ENCODE measurements at regions not wholly inside any gene's neighbourhood (a gene's known extent, or its start where the extent isn't known, plus 50 kb on each side); places are given as distances from the start of the nearest gene placed in this dataset.

GRCh38 chr3:147333098-147333497 is 73.2 kb downstream of the ZIC4 start (continued):
- TF ChIP-seq, protein P1, sequence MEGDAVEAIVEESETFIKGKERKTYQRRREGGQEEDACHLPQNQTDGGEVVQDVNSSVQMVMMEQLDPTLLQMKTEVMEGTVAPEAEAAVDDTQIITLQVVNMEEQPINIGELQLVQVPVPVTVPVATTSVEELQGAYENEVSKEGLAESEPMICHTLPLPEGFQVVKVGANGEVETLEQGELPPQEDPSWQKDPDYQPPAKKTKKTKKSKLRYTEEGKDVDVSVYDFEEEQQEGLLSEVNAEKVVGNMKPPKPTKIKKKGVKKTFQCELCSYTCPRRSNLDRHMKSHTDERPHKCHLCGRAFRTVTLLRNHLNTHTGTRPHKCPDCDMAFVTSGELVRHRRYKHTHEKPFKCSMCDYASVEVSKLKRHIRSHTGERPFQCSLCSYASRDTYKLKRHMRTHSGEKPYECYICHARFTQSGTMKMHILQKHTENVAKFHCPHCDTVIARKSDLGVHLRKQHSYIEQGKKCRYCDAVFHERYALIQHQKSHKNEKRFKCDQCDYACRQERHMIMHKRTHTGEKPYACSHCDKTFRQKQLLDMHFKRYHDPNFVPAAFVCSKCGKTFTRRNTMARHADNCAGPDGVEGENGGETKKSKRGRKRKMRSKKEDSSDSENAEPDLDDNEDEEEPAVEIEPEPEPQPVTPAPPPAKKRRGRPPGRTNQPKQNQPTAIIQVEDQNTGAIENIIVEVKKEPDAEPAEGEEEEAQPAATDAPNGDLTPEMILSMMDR (IDR thresholded peaks at IDR 0.05), result no peak

GRCh38 chr3:147328711-147329110 is 77.6 kb downstream of the ZIC4 start:
- ChIA-PET CTCF (no interaction called here), POLR2A (no interaction called here)
- no peaks in the 10 kb centered on the region for H3K4me1 Mint-ChIP-seq
- TF ChIP-seq EMX1 (CRISPR knock-in tag; IDR thresholded peaks at IDR 0.05), result no peak
- no peak for TF ChIP-seq ZNF121 (CRISPR knock-in tag; IDR thresholded peaks at IDR 0.05)
- no peaks in the 10 kb centered on the region for H3K36me3 Mint-ChIP-seq
- H3K9me3 Mint-ChIP-seq, result peaks cover 7% of the 10 kb centered on the region; the same call in 1 of the 2 replicates
- H3K27me3 Mint-ChIP-seq (ENCODE audit: low read depth), result no peaks in the 10 kb centered on the region
- DNase-seq (ENCODE audit: low spot score) (no peak), ATAC-seq (no peak)
- H3K4me3 Mint-ChIP-seq, result no peak overlapping the region
- no peak overlapping the region for H3K27ac Mint-ChIP-seq

GRCh38 chr3:147324356-147324755 is 82.0 kb downstream of the ZIC4 start:
- Mint-ChIP-seq H3K4me3 (no peak overlapping the region), H3K27ac (no peak overlapping the region), H3K27me3 (ENCODE audit: low read depth) (no peaks in the 10 kb centered on the region), H3K4me1 (peaks cover 4% of the 10 kb centered on the region; the same call in 1 of the 2 replicates), H3K9me3 (peaks cover 11% of the 10 kb centered on the region; the same call in 1 of the 2 replicates), H3K36me3 (no peaks in the 10 kb centered on the region)
- ChIA-PET POLR2A (no interaction called here), CTCF (no interaction called here)
- DNase-seq (ENCODE audit: low spot score), result no peak
- ATAC-seq, result no peak
- TF ChIP-seq ARID4B (CRISPR knock-in tag; IDR thresholded peaks at IDR 0.05; ENCODE audit: borderline replicate concordance), result no peak
- no peak for TF ChIP-seq FOXK1 (CRISPR knock-in tag; IDR thresholded peaks at IDR 0.05)
- no peak for TF ChIP-seq ESRRA (CRISPR knock-in tag; IDR thresholded peaks at IDR 0.05; ENCODE audit: borderline replicate concordance)
- no peak for TF ChIP-seq GRHL2 (CRISPR knock-in tag; IDR thresholded peaks at IDR 0.05; ENCODE audit: insufficient replicate concordance, severe bottlenecking)
- TF ChIP-seq ZNF263 (CRISPR knock-in tag; IDR thresholded peaks at IDR 0.05; ENCODE audit: low read depth), result no peak
- TF ChIP-seq, protein P2, sequence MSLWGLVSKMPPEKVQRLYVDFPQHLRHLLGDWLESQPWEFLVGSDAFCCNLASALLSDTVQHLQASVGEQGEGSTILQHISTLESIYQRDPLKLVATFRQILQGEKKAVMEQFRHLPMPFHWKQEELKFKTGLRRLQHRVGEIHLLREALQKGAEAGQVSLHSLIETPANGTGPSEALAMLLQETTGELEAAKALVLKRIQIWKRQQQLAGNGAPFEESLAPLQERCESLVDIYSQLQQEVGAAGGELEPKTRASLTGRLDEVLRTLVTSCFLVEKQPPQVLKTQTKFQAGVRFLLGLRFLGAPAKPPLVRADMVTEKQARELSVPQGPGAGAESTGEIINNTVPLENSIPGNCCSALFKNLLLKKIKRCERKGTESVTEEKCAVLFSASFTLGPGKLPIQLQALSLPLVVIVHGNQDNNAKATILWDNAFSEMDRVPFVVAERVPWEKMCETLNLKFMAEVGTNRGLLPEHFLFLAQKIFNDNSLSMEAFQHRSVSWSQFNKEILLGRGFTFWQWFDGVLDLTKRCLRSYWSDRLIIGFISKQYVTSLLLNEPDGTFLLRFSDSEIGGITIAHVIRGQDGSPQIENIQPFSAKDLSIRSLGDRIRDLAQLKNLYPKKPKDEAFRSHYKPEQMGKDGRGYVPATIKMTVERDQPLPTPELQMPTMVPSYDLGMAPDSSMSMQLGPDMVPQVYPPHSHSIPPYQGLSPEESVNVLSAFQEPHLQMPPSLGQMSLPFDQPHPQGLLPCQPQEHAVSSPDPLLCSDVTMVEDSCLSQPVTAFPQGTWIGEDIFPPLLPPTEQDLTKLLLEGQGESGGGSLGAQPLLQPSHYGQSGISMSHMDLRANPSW (CRISPR knock-in tag; conservative IDR thresholded peaks at IDR 0.05; ENCODE audit: low read depth), result no peak
- TF ChIP-seq NR2C2 (CRISPR knock-in tag; IDR thresholded peaks at IDR 0.05), result no peak
- TF ChIP-seq CBFB (CRISPR knock-in tag; IDR thresholded peaks at IDR 0.05; ENCODE audit: low read depth), result no peak
- no peak for TF ChIP-seq ZNF396 (CRISPR knock-in tag; IDR thresholded peaks at IDR 0.05; ENCODE audit: borderline replicate concordance)
- TF ChIP-seq, protein P3, sequence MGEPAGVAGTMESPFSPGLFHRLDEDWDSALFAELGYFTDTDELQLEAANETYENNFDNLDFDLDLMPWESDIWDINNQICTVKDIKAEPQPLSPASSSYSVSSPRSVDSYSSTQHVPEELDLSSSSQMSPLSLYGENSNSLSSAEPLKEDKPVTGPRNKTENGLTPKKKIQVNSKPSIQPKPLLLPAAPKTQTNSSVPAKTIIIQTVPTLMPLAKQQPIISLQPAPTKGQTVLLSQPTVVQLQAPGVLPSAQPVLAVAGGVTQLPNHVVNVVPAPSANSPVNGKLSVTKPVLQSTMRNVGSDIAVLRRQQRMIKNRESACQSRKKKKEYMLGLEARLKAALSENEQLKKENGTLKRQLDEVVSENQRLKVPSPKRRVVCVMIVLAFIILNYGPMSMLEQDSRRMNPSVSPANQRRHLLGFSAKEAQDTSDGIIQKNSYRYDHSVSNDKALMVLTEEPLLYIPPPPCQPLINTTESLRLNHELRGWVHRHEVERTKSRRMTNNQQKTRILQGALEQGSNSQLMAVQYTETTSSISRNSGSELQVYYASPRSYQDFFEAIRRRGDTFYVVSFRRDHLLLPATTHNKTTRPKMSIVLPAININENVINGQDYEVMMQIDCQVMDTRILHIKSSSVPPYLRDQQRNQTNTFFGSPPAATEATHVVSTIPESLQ (CRISPR knock-in tag; IDR thresholded peaks at IDR 0.05), result no peak
- no peak for TF ChIP-seq JUN (CRISPR knock-in tag; IDR thresholded peaks at IDR 0.05)
- no peak for TF ChIP-seq ATF3 (CRISPR knock-in tag; conservative IDR thresholded peaks at IDR 0.05)
- no peak for TF ChIP-seq E2F5 (CRISPR knock-in tag; IDR thresholded peaks at IDR 0.05)
- no peak for TF ChIP-seq ZNF423 (CRISPR knock-in tag; IDR thresholded peaks at IDR 0.05)
- TF ChIP-seq MXD4 (CRISPR knock-in tag; IDR thresholded peaks at IDR 0.05; ENCODE audit: borderline replicate concordance), result no peak

All from WTC11 (cell line).